H1 (cell line): ENCODE measurements at regions not wholly inside any gene's neighbourhood (a gene's known extent, or its start where the extent isn't known, plus 50 kb on each side); places are given as distances from the start of the nearest gene placed in this dataset.

Experiments used
- CTCF ChIA-PET: fragments of 300-600 bp; sonication (Branson Sonifier 250); formaldehyde crosslinking; loops from one replicate; lab custom pipeline; 2021; ENCODE audit not compliant: partially characterized antibody; lab: Charles Lee
- POLR2A ChIA-PET: fragments of 300-600 bp; sonication (Branson Sonifier 250); formaldehyde crosslinking; loops from one replicate; lab custom pipeline; 2021; ENCODE audit warnings: inconsistent platforms; ENCODE audit not compliant: partially characterized antibody; lab: Charles Lee
- DNase-seq, 2 experiments: peaks; one replicate each; pipeline versions ENCODE4 v3.0.0 to v3.0.0-alpha.2; 2010 to 2022; ENCODE audit warnings: low spot score in 2 of 2, low read depth in 1 of 2, mixed read lengths in 1 of 2
- FAIRE-seq: peaks from 2 replicates; lab custom pipeline; 2011; peaks lifted over from hg19 to GRCh38; lab: Jason Lieb, UNC
- H2AFZ ChIP-seq: 2 replicates; pipeline ENCODE4 v1.8.1; 2012; ENCODE audit warnings: low read length, inconsistent platforms
- H2AK5ac ChIP-seq: 2 replicates; pipeline ENCODE4 v1.6.1; 2013; ENCODE audit warnings: low read depth, low read length
- H2BK120ac ChIP-seq: replicated peaks from 2 replicates; pipeline ENCODE3; 2013; ENCODE audit warnings: low read depth, low read length, inconsistent platforms
- H2BK12ac ChIP-seq: 2 replicates; pipeline ENCODE4 v1.6.1; 2013; ENCODE audit warnings: low read depth, low read length
- H2BK15ac ChIP-seq: 2 replicates; pipeline ENCODE4 v1.6.1; 2013; ENCODE audit warnings: low read length
- H2BK20ac ChIP-seq: 2 replicates; pipeline ENCODE4 v1.6.1; 2013; ENCODE audit warnings: low read length
- H2BK5ac ChIP-seq: 2 replicates; pipeline ENCODE4 v1.6.1; 2013; ENCODE audit warnings: low read depth, low read length
- H3K14ac ChIP-seq: 2 replicates; pipeline ENCODE4 v1.6.1; 2013; ENCODE audit warnings: inconsistent platforms; ENCODE audit not compliant: insufficient read length
- H3K18ac ChIP-seq: 2 replicates; pipeline ENCODE4 v1.6.1; 2013; ENCODE audit warnings: low read length; ENCODE audit errors: extremely low read depth
- H3K23ac ChIP-seq: 2 replicates; pipeline ENCODE4 v1.6.1; 2013; ENCODE audit warnings: inconsistent platforms; ENCODE audit not compliant: insufficient read length
- H3K23me2 ChIP-seq: 2 replicates; pipeline ENCODE4 v1.6.1; 2013; ENCODE audit warnings: low read depth, low read length
- H3K27ac ChIP-seq: 2 replicates; pipeline ENCODE4 v1.6.1; 2011; ENCODE audit warnings: low read depth, low read length, inconsistent platforms
- H3K27me3 ChIP-seq, 4 experiments: replicated peaks in 1 of 4; 1 replicate in 1 of 4; 2 replicates in 3 of 4; pipeline versions ENCODE4 v1.6.1 to v1.8.1; 2011 to 2013; ENCODE audit warnings: low read length in 3 of 4, mild to moderate bottlenecking in 3 of 4, inconsistent platforms in 2 of 4, mixed read lengths in 2 of 4, moderate library complexity in 1 of 4; ENCODE audit not compliant: control insufficient read depth in 3 of 4, insufficient read depth in 3 of 4; ENCODE audit errors: extremely low read depth in 1 of 4
- H3K36me3 ChIP-seq, 4 experiments: 2 replicates each; pipeline versions ENCODE4 v1.6.1 to v1.8.1; 2011 to 2013; ENCODE audit warnings: mild to moderate bottlenecking in 4 of 4, low read length in 3 of 4, moderate library complexity in 2 of 4, control low read depth in 1 of 4, inconsistent platforms in 1 of 4; ENCODE audit not compliant: insufficient read depth in 4 of 4, control insufficient read depth in 2 of 4
- H3K4ac ChIP-seq: replicated peaks from 2 replicates; pipeline ENCODE3; 2013; ENCODE audit warnings: low read length, low read depth, mixed read lengths, inconsistent platforms; ENCODE audit not compliant: insufficient read length
- H3K4me1 ChIP-seq, 4 experiments: replicated peaks in 1 of 4; 1 replicate in 1 of 4; 2 replicates in 3 of 4; pipeline versions ENCODE4 v1.6.1 to v1.8.1; 2011 to 2013; ENCODE audit warnings: low read length in 3 of 4, inconsistent platforms in 2 of 4, mixed read lengths in 1 of 4; ENCODE audit not compliant: insufficient read depth in 4 of 4, control insufficient read depth in 3 of 4
- H3K4me2 ChIP-seq, 2 experiments: 2 replicates each; pipeline versions ENCODE4 v1.6.1 to v1.8.1; 2011 to 2013; ENCODE audit warnings: low read depth in 2 of 2, low read length in 2 of 2, control low read depth in 1 of 2, inconsistent platforms in 1 of 2, mild to moderate bottlenecking in 1 of 2; ENCODE audit not compliant: insufficient read depth in 1 of 2
- H3K4me3 ChIP-seq, 4 experiments: fragments of 200-600, 300-600 bp in 1 of 4; sonication (generic), shearing (Covaris generic), sonication (Bioruptor Twin) in 1 of 4; 2 replicates each; pipeline versions ENCODE4 v1.5.1 to v1.8.1; 2011 to 2016; ENCODE audit warnings: low read length in 4 of 4, low read depth in 3 of 4, control low read depth in 2 of 4, inconsistent platforms in 2 of 4, mild to moderate bottlenecking in 2 of 4, mixed read lengths in 1 of 4, moderate library complexity in 1 of 4; ENCODE audit not compliant: insufficient read depth in 2 of 4; ENCODE audit errors: extremely low read depth in 1 of 4
- H3K56ac ChIP-seq: replicated peaks from 2 replicates; pipeline ENCODE3; 2013; ENCODE audit warnings: low read depth, mild to moderate bottlenecking, mixed read lengths, low read length, inconsistent platforms; ENCODE audit not compliant: insufficient read length
- H3K79me1 ChIP-seq: 2 replicates; pipeline ENCODE4 v1.6.1; 2013; ENCODE audit warnings: low read depth, low read length, control low read depth
- H3K79me2 ChIP-seq, 2 experiments: 2 replicates each; pipeline versions ENCODE4 v1.6.1 to v1.8.1; 2012 to 2013; ENCODE audit warnings: low read length in 2 of 2, mild to moderate bottlenecking in 2 of 2, inconsistent platforms in 1 of 2; ENCODE audit not compliant: insufficient read depth in 2 of 2, control insufficient read depth in 1 of 2
- H3K9ac ChIP-seq, 4 experiments: replicated peaks in 1 of 4; 1 replicate in 1 of 4; 2 replicates in 3 of 4; pipeline versions ENCODE4 v1.6.1 to v1.8.1; 2011 to 2013; ENCODE audit warnings: low read depth in 3 of 4, low read length in 3 of 4, control low read depth in 2 of 4, mild to moderate bottlenecking in 2 of 4, moderate library complexity in 2 of 4, inconsistent platforms in 1 of 4; ENCODE audit errors: extremely low read depth in 1 of 4
- H3K9me3 ChIP-seq, 2 experiments: 2 replicates each; pipeline versions ENCODE4 v1.6.1 to v1.8.1; 2012 to 2013; ENCODE audit warnings: mild to moderate bottlenecking in 2 of 2, moderate library complexity in 2 of 2, control low read depth in 1 of 2, inconsistent platforms in 1 of 2, low read depth in 1 of 2, low read length in 1 of 2, mixed read lengths in 1 of 2; ENCODE audit not compliant: insufficient read depth in 2 of 2
- H4K20me1 ChIP-seq, 2 experiments: replicated peaks in 1 of 2; 2 replicates each; pipeline versions ENCODE3 to v1.8.1; 2011 to 2013; ENCODE audit warnings: inconsistent platforms in 2 of 2, low read length in 2 of 2, mild to moderate bottlenecking in 1 of 2; ENCODE audit not compliant: insufficient read depth in 2 of 2, control insufficient read depth in 1 of 2
- H4K5ac ChIP-seq: 2 replicates; pipeline ENCODE4 v1.6.1; 2013; ENCODE audit warnings: low read length, low read depth, mixed read lengths, inconsistent platforms; ENCODE audit not compliant: insufficient read length
- H4K8ac ChIP-seq: 2 replicates; pipeline ENCODE4 v1.8.0; 2013; ENCODE audit warnings: mild to moderate bottlenecking, moderate library complexity, low read length, inconsistent platforms; ENCODE audit not compliant: insufficient read depth; ENCODE audit errors: extremely low read depth
- H4K91ac ChIP-seq: replicated peaks from 2 replicates; pipeline ENCODE3; 2013; ENCODE audit warnings: low read length, mixed read lengths, inconsistent platforms; ENCODE audit not compliant: insufficient read length
- ATF3 ChIP-seq: IDR thresholded peaks from 2 replicates; pipeline ENCODE4 v1.6.1; 2011; ENCODE audit warnings: low read depth, mild to moderate bottlenecking, low read length; ENCODE audit not compliant: insufficient read depth
- YY1 ChIP-seq: IDR thresholded peaks from 2 replicates; pipeline ENCODE4 v1.6.1; 2011; ENCODE audit warnings: low read depth, mild to moderate bottlenecking, low read length
- WGBS, 2 experiments: shearing (Covaris generic) in 1 of 2; methylation state at CpG; one replicate each; pipeline versions ENCODE4 v1.1.6 to v1.1.7; 2013 to 2015; ENCODE audit warnings: low lambda C conversion rate in 2 of 2, mixed read lengths in 2 of 2, inconsistent platforms in 1 of 2, low coverage in 1 of 2, missing lambda C conversion rate in 1 of 2; ENCODE audit not compliant: insufficient replicate concordance in 2 of 2, insufficient coverage in 1 of 2, insufficient read length in 1 of 2; ENCODE audit errors: extremely low coverage in 1 of 2, missing lambda C conversion rate in 1 of 2; 5-methylcytosine and 5-hydroxymethylcytosine counted together

- Histone ChIP-seq H4K20me1 (no peaks in the 10 kb centered on the region), H3K4me1 (peaks cover 2 to 14% (median 3%) of the 10 kb centered on the region in 4 experiments; a peak in 2 of 7 replicates), H3K4ac (no peak overlapping the region), H3K27me3 (no peaks in the 10 kb centered on the region), H4K91ac (peak overlapping the region; percentile 17), H3K79me2 (no peaks in the 10 kb centered on the region), H3K9me3 (no peaks in the 10 kb centered on the region), H3K36me3 (no peaks in the 10 kb centered on the region), H2AK5ac (no peak overlapping the region), H3K23me2 (no peaks in the 10 kb centered on the region), H2BK12ac (no peak overlapping the region), H2BK20ac (peak overlapping the region; percentile 19; the same call in 1 of the 2 replicates), H3K9ac (no peak overlapping the region), H2BK15ac (no peak overlapping the region), H2BK5ac (peak overlapping the region; percentile 12; the same call in 1 of the 2 replicates), H2BK120ac (peak overlapping the region; percentile 35), H4K8ac (no peak overlapping the region; the same call in 1 of the 2 replicates), H4K5ac (peak overlapping the region; percentile 67), H3K27ac (no peak overlapping the region), H3K56ac (no peak overlapping the region), H3K4me2 (no peak overlapping the region), H3K23ac (no peak overlapping the region), H3K4me3 (no peak overlapping the region), H2AFZ (peak overlapping the region; percentile 37; the same call in 1 of the 2 replicates), H3K18ac (peak overlapping the region; percentile 36), H3K79me1 (no peaks in the 10 kb centered on the region), H3K14ac (no peak overlapping the region)
- 73% methylated on average over 5 of the region's 5 CpGs; no CpG with 5 or more reads in 1 of the 2 experiments for WGBS, 2 experiments
- TF ChIP-seq ATF3, result no peak
- TF ChIP-seq YY1, result peak; percentile 80
- CTCF ChIA-PET, result interaction anchor here (0.6 to 1.7 kb wide), 7 partner anchors 9 to 290 kb away, joined by 3 to 6 read pairs (median 4); no protein-coding TSS in a partner anchor
- FAIRE-seq (no peak), DNase-seq (no peak)
- POLR2A ChIA-PET, result interaction anchor here (0.8 kb wide), 1 partner anchor 9 kb away, joined by 3 read pairs; no protein-coding TSS in a partner anchor
Observed at GRCh38 chr1:233730380-233730779, 116.5 kb downstream of the KCNK1 start.
